DND-41 (cell line): ENCODE measurements at regions not wholly inside any gene's neighbourhood (a gene's known extent, or its start where the extent isn't known, plus 50 kb on each side); places are given as distances from the start of the nearest gene placed in this dataset.

Source experiments
- ATAC-seq: fragments of 200-7000 bp; cut with Tn5 transposase; 3 replicates; pipeline ENCODE4 v1.9.1; 2021; ENCODE audit warnings: low read depth; ENCODE audit not compliant: insufficient read depth
- DNase-seq: peaks from one replicate; pipeline ENCODE4 v3.0.0-alpha.2; 2020
- H2AFZ ChIP-seq: 2 replicates; pipeline ENCODE4 v1.6.0; 2012; ENCODE audit warnings: low read depth, low read length
- H3K27ac ChIP-seq: 2 replicates; pipeline ENCODE4 v1.5.1; 2012; ENCODE audit warnings: low read length, inconsistent platforms
- H3K27me3 ChIP-seq: fragments of 200-600 bp; sonication (generic); 2 replicates; pipeline ENCODE4 v1.6.0; 2012; ENCODE audit warnings: low read length, mild to moderate bottlenecking, inconsistent platforms; ENCODE audit not compliant: insufficient read depth, poor library complexity
- H3K36me3 ChIP-seq: 2 replicates; pipeline ENCODE4 v1.5.1; 2012; ENCODE audit warnings: low read length, inconsistent platforms; ENCODE audit not compliant: insufficient read depth
- H3K4me1 ChIP-seq: 2 replicates; pipeline ENCODE4 v1.5.1; 2012; ENCODE audit warnings: mild to moderate bottlenecking, low read length; ENCODE audit not compliant: insufficient read depth
- H3K4me2 ChIP-seq: 2 replicates; pipeline ENCODE4 v1.6.0; 2012; ENCODE audit warnings: mild to moderate bottlenecking, moderate library complexity, low read length, inconsistent platforms; ENCODE audit not compliant: insufficient read depth
- H3K4me3 ChIP-seq, 2 experiments: fragments of 200-600 bp in 1 of 2; shearing (Covaris generic) in 1 of 2; 2 replicates each; pipeline ENCODE4 v1.5.1; 2012 to 2016; ENCODE audit warnings: inconsistent platforms in 2 of 2, low read length in 2 of 2, mild to moderate bottlenecking in 2 of 2, low read depth in 1 of 2, moderate library complexity in 1 of 2
- H3K79me2 ChIP-seq: 2 replicates; pipeline ENCODE4 v1.6.0; 2012; ENCODE audit warnings: low read length, inconsistent platforms; ENCODE audit not compliant: insufficient read depth
- H3K9ac ChIP-seq: 2 replicates; pipeline ENCODE4 v1.6.0; 2012; ENCODE audit warnings: low read depth, mild to moderate bottlenecking, inconsistent platforms, low read length, moderate library complexity
- H3K9me3 ChIP-seq: 2 replicates; pipeline ENCODE4 v1.5.1; 2012; ENCODE audit warnings: low read length, moderate library complexity, mild to moderate bottlenecking, inconsistent platforms; ENCODE audit not compliant: insufficient read depth, severe bottlenecking
- H4K20me1 ChIP-seq: 2 replicates; pipeline ENCODE4 v1.6.0; 2012; ENCODE audit warnings: low read length; ENCODE audit not compliant: insufficient read depth
- EZH2 ChIP-seq: IDR thresholded peaks from 3 replicates; pipeline ENCODE4 v1.6.1; 2012; ENCODE audit warnings: borderline replicate concordance, low read depth, mild to moderate bottlenecking, moderate library complexity, low read length, inconsistent platforms; ENCODE audit not compliant: severe bottlenecking
- TF ChIP-seq, protein P1 (sequence below): IDR thresholded peaks from 2 replicates; pipeline ENCODE4 v1.5.1; 2012; ENCODE audit warnings: borderline replicate concordance, low read length, moderate library complexity, mild to moderate bottlenecking; ENCODE audit not compliant: poor library complexity, severe bottlenecking; ENCODE audit errors: extremely low read depth

DNA sequence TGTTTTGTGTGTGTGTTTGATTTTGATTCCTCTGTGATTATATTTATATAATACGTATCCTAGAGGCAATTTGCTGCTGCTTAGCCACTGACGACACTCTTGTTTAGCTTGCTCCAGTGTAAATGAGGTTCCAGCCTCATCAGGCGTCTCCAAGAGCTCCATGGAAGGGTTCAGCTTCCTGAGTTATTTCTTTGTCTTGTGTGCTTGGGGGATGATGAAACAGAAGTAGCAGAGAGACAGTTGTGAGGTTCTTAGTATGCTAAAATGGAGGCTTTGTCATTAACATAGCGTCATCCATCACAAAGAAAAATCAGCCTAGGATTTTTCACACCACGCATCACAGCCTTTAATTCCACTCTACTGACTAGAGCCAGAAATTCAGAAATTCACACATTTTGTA, 85.1 kb downstream of the KLF6 start:
- Histone ChIP-seq H3K4me2 (no peak overlapping the region), H3K9me3 (no peaks in the 10 kb centered on the region), H2AFZ (no peak overlapping the region), H3K27ac (no peak overlapping the region), H3K4me3 (no peak overlapping the region), H3K27me3 (no peaks in the 10 kb centered on the region), H3K4me1 (no peaks in the 10 kb centered on the region), H3K79me2 (no peaks in the 10 kb centered on the region), H4K20me1 (no peaks in the 10 kb centered on the region), H3K9ac (no peak overlapping the region), H3K36me3 (no peaks in the 10 kb centered on the region)
- ATAC-seq (no peak), DNase-seq (no peak)
- TF ChIP-seq EZH2: no peak
- TF ChIP-seq, protein P1, sequence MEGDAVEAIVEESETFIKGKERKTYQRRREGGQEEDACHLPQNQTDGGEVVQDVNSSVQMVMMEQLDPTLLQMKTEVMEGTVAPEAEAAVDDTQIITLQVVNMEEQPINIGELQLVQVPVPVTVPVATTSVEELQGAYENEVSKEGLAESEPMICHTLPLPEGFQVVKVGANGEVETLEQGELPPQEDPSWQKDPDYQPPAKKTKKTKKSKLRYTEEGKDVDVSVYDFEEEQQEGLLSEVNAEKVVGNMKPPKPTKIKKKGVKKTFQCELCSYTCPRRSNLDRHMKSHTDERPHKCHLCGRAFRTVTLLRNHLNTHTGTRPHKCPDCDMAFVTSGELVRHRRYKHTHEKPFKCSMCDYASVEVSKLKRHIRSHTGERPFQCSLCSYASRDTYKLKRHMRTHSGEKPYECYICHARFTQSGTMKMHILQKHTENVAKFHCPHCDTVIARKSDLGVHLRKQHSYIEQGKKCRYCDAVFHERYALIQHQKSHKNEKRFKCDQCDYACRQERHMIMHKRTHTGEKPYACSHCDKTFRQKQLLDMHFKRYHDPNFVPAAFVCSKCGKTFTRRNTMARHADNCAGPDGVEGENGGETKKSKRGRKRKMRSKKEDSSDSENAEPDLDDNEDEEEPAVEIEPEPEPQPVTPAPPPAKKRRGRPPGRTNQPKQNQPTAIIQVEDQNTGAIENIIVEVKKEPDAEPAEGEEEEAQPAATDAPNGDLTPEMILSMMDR: no peak

DNA sequence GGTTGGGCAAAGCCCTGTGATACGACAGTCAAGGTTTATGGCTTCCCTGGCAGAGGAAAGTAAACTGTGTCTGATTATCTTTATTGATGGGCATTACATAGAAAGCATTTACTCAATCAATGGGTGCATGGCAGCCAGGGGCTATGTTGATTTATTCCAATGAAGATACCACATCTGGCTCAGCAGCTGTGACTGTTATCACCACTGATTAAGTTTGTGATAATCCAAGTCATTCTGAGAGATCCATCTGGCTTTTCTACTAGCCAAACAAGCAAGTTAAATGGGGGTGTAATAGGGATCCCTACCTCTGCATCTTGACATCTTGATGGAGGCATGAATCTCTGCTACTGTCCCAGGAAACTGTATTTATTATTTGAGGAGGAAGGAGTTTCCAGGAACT, 86.7 kb downstream of the KLF6 start:
- H3K9me3 ChIP-seq: no peaks in the 10 kb centered on the region
- H3K79me2 ChIP-seq: no peaks in the 10 kb centered on the region
- no peaks in the 10 kb centered on the region for H4K20me1 ChIP-seq
- no peaks in the 10 kb centered on the region for H3K27me3 ChIP-seq
- H3K36me3 ChIP-seq: no peaks in the 10 kb centered on the region
- no peaks in the 10 kb centered on the region for H3K4me1 ChIP-seq
- DNase-seq: no peak
- H3K27ac ChIP-seq: no peak overlapping the region
- ATAC-seq: no peak
- H3K4me3 ChIP-seq: no peak overlapping the region
- no peak overlapping the region for H3K9ac ChIP-seq
- H3K4me2 ChIP-seq: no peak overlapping the region
- no peak overlapping the region for H2AFZ ChIP-seq
- TF ChIP-seq, protein P1: no peak
- TF ChIP-seq EZH2: no peak

DNA sequence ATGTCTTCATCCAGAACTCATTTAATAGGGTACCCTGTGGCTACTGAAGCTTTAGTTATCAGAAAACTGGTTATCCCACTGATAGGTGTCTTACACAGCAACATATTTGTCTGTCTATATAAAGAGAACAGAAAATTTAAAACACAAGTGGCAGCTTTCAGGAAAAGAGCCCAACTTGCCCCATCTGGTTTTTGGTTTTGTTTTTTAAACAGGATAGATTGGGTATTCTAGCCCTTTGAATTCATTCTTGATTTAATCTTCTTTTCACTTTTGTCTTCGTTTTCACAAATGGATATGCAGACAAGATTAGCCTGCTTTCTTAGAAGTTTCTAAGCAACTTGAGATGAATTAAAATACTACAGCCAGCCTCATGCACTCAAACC, 91.3 kb downstream of the KLF6 start:
- TF ChIP-seq, protein P1: no peak
- no peak for TF ChIP-seq EZH2
- DNase-seq (no peak), ATAC-seq (no peak)
- Histone ChIP-seq H3K79me2 (no peaks in the 10 kb centered on the region), H3K9ac (no peak overlapping the region), H3K4me1 (no peaks in the 10 kb centered on the region), H3K9me3 (no peaks in the 10 kb centered on the region), H3K27ac (no peak overlapping the region), H3K36me3 (no peaks in the 10 kb centered on the region), H3K4me3 (no peak overlapping the region), H2AFZ (no peak overlapping the region), H4K20me1 (no peaks in the 10 kb centered on the region), H3K27me3 (no peaks in the 10 kb centered on the region), H3K4me2 (no peak overlapping the region)
